MM.1S (cell line): ENCODE measurements at regions not wholly inside any gene's neighbourhood (a gene's known extent, or its start where the extent isn't known, plus 50 kb on each side); places are given as distances from the start of the nearest gene placed in this dataset.

Experiments
- EZH2 ChIP-seq: fragments of 300-600 bp; sonication (generic); optimal IDR thresholded peaks from 2 replicates; pipeline ENCODE3; 2017; ENCODE audit warnings: low read depth, mild to moderate bottlenecking, antibody characterized with exemption, low read length, mixed read lengths
- TF ChIP-seq, protein P1 (sequence below): fragments of 300-600 bp; sonication (generic); IDR thresholded peaks from 2 replicates; pipeline ENCODE4 v1.5.1; 2016; ENCODE audit warnings: antibody characterized with exemption, low read length, mixed read lengths

DNA sequence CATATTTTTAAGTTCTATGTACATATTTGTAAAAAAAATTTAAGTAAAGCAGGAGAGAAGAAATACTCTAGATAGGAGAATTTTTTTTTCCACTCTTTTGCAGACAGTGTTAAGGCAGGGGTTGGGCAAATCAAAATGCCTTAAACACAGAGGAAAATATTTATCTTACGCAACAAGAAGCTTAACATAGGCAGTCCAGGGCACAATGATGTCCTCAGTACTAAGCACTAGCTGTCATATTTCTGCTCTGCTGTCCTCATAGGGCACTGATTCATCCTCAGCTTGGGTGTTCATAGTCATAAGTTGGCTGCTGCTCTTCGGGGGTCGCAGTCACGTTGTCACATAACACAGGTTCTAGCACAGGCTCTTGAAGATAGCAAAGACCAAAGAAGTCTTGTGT is 247.4 kb downstream of the PTBP2 start:
- TF ChIP-seq, protein P1, sequence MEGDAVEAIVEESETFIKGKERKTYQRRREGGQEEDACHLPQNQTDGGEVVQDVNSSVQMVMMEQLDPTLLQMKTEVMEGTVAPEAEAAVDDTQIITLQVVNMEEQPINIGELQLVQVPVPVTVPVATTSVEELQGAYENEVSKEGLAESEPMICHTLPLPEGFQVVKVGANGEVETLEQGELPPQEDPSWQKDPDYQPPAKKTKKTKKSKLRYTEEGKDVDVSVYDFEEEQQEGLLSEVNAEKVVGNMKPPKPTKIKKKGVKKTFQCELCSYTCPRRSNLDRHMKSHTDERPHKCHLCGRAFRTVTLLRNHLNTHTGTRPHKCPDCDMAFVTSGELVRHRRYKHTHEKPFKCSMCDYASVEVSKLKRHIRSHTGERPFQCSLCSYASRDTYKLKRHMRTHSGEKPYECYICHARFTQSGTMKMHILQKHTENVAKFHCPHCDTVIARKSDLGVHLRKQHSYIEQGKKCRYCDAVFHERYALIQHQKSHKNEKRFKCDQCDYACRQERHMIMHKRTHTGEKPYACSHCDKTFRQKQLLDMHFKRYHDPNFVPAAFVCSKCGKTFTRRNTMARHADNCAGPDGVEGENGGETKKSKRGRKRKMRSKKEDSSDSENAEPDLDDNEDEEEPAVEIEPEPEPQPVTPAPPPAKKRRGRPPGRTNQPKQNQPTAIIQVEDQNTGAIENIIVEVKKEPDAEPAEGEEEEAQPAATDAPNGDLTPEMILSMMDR = no peak
- no peak for TF ChIP-seq EZH2
